Medulla oblongata (tissue), 1 donor: ENCODE measurements at regions not wholly inside any gene's neighbourhood (a gene's known extent, or its start where the extent isn't known, plus 50 kb on each side); places are given as distances from the start of the nearest gene placed in this dataset.
"Not testable (repeated sequence)": the region's sequence is repeated elsewhere in the genome, so short reads cannot be mapped to it uniquely, and the experiment has no call there.

Source experiments
- DNase-seq: peaks from one replicate; pipeline ENCODE4 v3.0.0-alpha.2; 2015; ENCODE audit errors: extremely low spot score

- no peak for DNase-seq
Measured at GRCh38 chr5:17978954-17979353, 344.7 kb downstream of the TAF11L14 start.

- DNase-seq, result not testable (repeated sequence)
Measured at GRCh38 chr5:17982626-17983025, 348.4 kb downstream of the TAF11L14 start.

- no peak for DNase-seq
Measured at GRCh38 chr5:17989036-17989435, 354.8 kb downstream of the TAF11L14 start.

GRCh38 chr5:17989567-17990563, 355.6 kb downstream of the TAF11L14 start:
- DNase-seq, result no peak

GRCh38 chr5:17991775-17992174, 357.5 kb downstream of the TAF11L14 start:
- no peak for DNase-seq

GRCh38 chr5:17992291-17992690, 358.0 kb downstream of the TAF11L14 start:
- no peak for DNase-seq

GRCh38 chr5:17995997-17996396, 361.7 kb downstream of the TAF11L14 start:
- DNase-seq, result no peak

GRCh38 chr5:17999858-18000257, 365.6 kb downstream of the TAF11L14 start:
- no peak for DNase-seq

GRCh38 chr5:18000744-18001143, 366.5 kb downstream of the TAF11L14 start:
- DNase-seq, result no peak

GRCh38 chr5:18003312-18003711, 369.1 kb downstream of the TAF11L14 start:
- DNase-seq, result no peak

- DNase-seq, result no peak
Measured at GRCh38 chr5:18003784-18004183, 369.5 kb downstream of the TAF11L14 start.

GRCh38 chr5:18006235-18006634, 372.0 kb downstream of the TAF11L14 start:
- not testable (repeated sequence) for DNase-seq

GRCh38 chr5:18008940-18009339, 374.7 kb downstream of the TAF11L14 start:
- DNase-seq, result no peak

GRCh38 chr5:18010053-18010452, 375.8 kb downstream of the TAF11L14 start:
- no peak for DNase-seq

- DNase-seq, result no peak
Measured at GRCh38 chr5:18018472-18018871, 384.2 kb downstream of the TAF11L14 start.

- no peak for DNase-seq
Measured at GRCh38 chr5:18023275-18023674, 389.0 kb downstream of the TAF11L14 start.

GRCh38 chr5:18023986-18024385, 389.7 kb downstream of the TAF11L14 start:
- no peak for DNase-seq

GRCh38 chr5:18024542-18024941, 390.3 kb downstream of the TAF11L14 start:
- no peak for DNase-seq

- no peak for DNase-seq
Measured at GRCh38 chr5:18027241-18027867, 393.1 kb downstream of the TAF11L14 start.

GRCh38 chr5:18028036-18028435, 393.8 kb downstream of the TAF11L14 start:
- DNase-seq, result no peak

GRCh38 chr5:18032744-18033143, 398.5 kb downstream of the TAF11L14 start:
- no peak for DNase-seq

GRCh38 chr5:18036531-18036930, 402.3 kb downstream of the TAF11L14 start:
- DNase-seq, result no peak

- DNase-seq, result no peak
Measured at GRCh38 chr5:18037718-18038117, 403.5 kb downstream of the TAF11L14 start.
